GM12878 (cell line): ENCODE measurements at regions not wholly inside any gene's neighbourhood (a gene's known extent, or its start where the extent isn't known, plus 50 kb on each side); places are given as distances from the start of the nearest gene placed in this dataset.

Experiments used
- ATAC-seq: fragments of 200-7000 bp; cut with Tn5 transposase; 3 replicates; pipeline ENCODE4 v1.9.1; 2020; ENCODE audit warnings: mild to moderate bottlenecking, moderate library complexity
- BruUV-seq: library from RNA; stranded (reverse); fragments of 400-500 nt; replicated peaks from 2 replicates; lab custom pipeline; 2021; lab: Mats Ljungman, UMichigan
- CTCF ChIA-PET: fragments of 300-600 bp; sonication (Branson Sonifier 250); formaldehyde crosslinking; extraction: SDS; loops from one replicate; lab custom pipeline; 2021; ENCODE audit warnings: inconsistent platforms; lab: Yijun Ruan, JAX
- POLR2A ChIA-PET: fragments of 350-600 bp; formaldehyde crosslinking; extraction: SDS; loops from one replicate; lab custom pipeline; 2021; ENCODE audit warnings: inconsistent platforms; lab: Charles Lee
- RAD21 ChIA-PET: fragments of 300-600 bp; sonication (Branson Sonifier 250); formaldehyde crosslinking; loops from one replicate; lab custom pipeline; 2023; ENCODE audit warnings: antibody characterized with exemption; ENCODE audit not compliant: unreplicated experiment; lab: Charles Lee
- SMC1A ChIA-PET: fragments of 300-600 bp; sonication (Branson Sonifier 250); formaldehyde crosslinking; loops from one replicate; lab custom pipeline; 2023; ENCODE audit not compliant: unreplicated experiment, uncharacterized antibody; lab: Charles Lee
- DNase-seq: peaks from one replicate; pipeline ENCODE4 v3.0.0-alpha.2; 2011; ENCODE audit warnings: low read depth, low spot score
- FAIRE-seq: peaks from 3 replicates; lab custom pipeline; 2011; peaks lifted over from hg19 to GRCh38; lab: Jason Lieb, UNC
- H2AFZ ChIP-seq: 2 replicates; pipeline ENCODE4 v1.6.0; 2011; ENCODE audit warnings: low read depth, low read length, control low read depth; ENCODE audit not compliant: control insufficient read depth
- H3K27ac ChIP-seq: 2 replicates; pipeline ENCODE4 v1.5.1; 2011; ENCODE audit warnings: control low read depth; ENCODE audit not compliant: control insufficient read depth, insufficient read depth
- H3K27me3 ChIP-seq, 2 experiments: replicated peaks in 1 of 2; 2 replicates each; pipeline versions ENCODE4 v1.6.0 to v1.6.1; 2011; ENCODE audit warnings: low read length in 1 of 2; ENCODE audit not compliant: control insufficient read depth in 2 of 2, insufficient read depth in 2 of 2
- H3K36me3 ChIP-seq, 2 experiments: 2 replicates each; pipeline ENCODE4 v1.5.1; 2011; ENCODE audit warnings: low read length in 1 of 2; ENCODE audit not compliant: control insufficient read depth in 2 of 2, insufficient read depth in 2 of 2
- H3K4me1 ChIP-seq: 2 replicates; pipeline ENCODE4 v1.6.1; 2011; ENCODE audit warnings: mild to moderate bottlenecking, low read length, moderate library complexity, mixed read lengths; ENCODE audit not compliant: control insufficient read depth, insufficient read depth
- H3K4me2 ChIP-seq: 2 replicates; pipeline ENCODE4 v1.6.0; 2011; ENCODE audit warnings: control low read depth; ENCODE audit not compliant: control insufficient read depth, insufficient read depth
- H3K4me3 ChIP-seq: fragments of 200-600 bp; sonication (generic); 2 replicates; pipeline ENCODE4 v1.5.1; 2016
- H3K79me2 ChIP-seq: 2 replicates; pipeline ENCODE4 v1.6.0; 2011; ENCODE audit warnings: low read length; ENCODE audit not compliant: control insufficient read depth, insufficient read depth
- H3K9ac ChIP-seq: 2 replicates; pipeline ENCODE4 v1.8.0; 2011; ENCODE audit warnings: low read length, control low read depth, mixed read lengths; ENCODE audit not compliant: control insufficient read depth, insufficient read depth
- H3K9me3 ChIP-seq: replicated peaks from 3 replicates; pipeline ENCODE4 v1.5.1; 2011; ENCODE audit warnings: mild to moderate bottlenecking, low read length; ENCODE audit not compliant: control insufficient read depth, insufficient read depth
- H4K20me1 ChIP-seq: 2 replicates; pipeline ENCODE4 v1.6.0; 2011; ENCODE audit not compliant: control insufficient read depth, insufficient read depth
- NFIC ChIP-seq: IDR thresholded peaks from 2 replicates; pipeline ENCODE4 v1.6.1; 2012; ENCODE audit warnings: low read depth, mild to moderate bottlenecking, inconsistent platforms, low read length, moderate library complexity
- NR2F1 ChIP-seq: fragments of 450-650 bp; conservative IDR thresholded peaks from 2 replicates; pipeline ENCODE4 v1.6.1; 2017; ENCODE audit warnings: mild to moderate bottlenecking
- SMC3 ChIP-seq: IDR thresholded peaks from 2 replicates; pipeline ENCODE4 v1.6.1; 2011; ENCODE audit warnings: low read length, improper control_type of control experiment, borderline replicate concordance
- TAF1 ChIP-seq: IDR thresholded peaks from 2 replicates; pipeline ENCODE4 v1.6.1; 2011; ENCODE audit warnings: mild to moderate bottlenecking, low read depth, low read length, borderline replicate concordance
- in situ Hi-C: fragments of 300-500 bp; cut with MboI; formaldehyde crosslinking; loops from 9 replicates; pipeline ENCODE4 v1.14.3; 2018; ENCODE audit warnings: mixed read lengths
- intact Hi-C: fragments of 100-400 bp; cut with micrococcal nuclease; formaldehyde crosslinking; loops from one replicate; pipeline ENCODE4 v1.14.2; 2022; ENCODE audit not compliant: unreplicated experiment
- TF ChIP-seq, protein P1 (sequence below): IDR thresholded peaks from 2 replicates; pipeline ENCODE4 v1.6.1; 2012; ENCODE audit warnings: improper control_type of control experiment, low read depth, low read length; ENCODE audit not compliant: insufficient replicate concordance
- TF ChIP-seq, protein P2 (sequence below), 3 experiments: IDR thresholded peaks in 2 of 3; conservative IDR thresholded peaks in 1 of 3; 2 replicates each; pipeline ENCODE4 v1.5.1; 2011; ENCODE audit warnings: low read depth in 3 of 3, low read length in 3 of 3, mild to moderate bottlenecking in 3 of 3, control low read depth in 2 of 3, moderate library complexity in 2 of 3, inconsistent platforms in 1 of 3, mixed read lengths in 1 of 3; ENCODE audit not compliant: control insufficient read depth in 2 of 3, insufficient read depth in 1 of 3; ENCODE audit errors: extremely low read depth in 1 of 3

DNA sequence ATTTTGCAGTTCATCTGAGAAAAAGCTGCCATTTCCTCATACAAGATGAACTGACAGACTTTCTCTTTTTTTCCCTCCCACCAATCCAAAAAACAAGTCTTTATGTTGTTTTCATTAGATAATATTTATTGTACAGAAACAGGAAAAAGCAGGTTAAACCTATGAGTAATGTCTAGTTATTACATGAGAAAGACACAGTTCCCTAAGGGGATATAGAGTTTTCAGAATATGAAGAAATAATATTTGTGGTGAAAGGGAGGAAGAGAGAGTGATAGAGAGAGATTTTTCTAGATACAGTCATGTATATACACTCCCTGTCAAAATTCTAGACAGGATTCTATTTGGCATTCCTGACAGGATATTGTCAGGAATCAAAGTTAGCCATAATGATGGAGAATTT lies 392.4 kb downstream of the BMP2 start (continued):
- TF ChIP-seq, protein P1, sequence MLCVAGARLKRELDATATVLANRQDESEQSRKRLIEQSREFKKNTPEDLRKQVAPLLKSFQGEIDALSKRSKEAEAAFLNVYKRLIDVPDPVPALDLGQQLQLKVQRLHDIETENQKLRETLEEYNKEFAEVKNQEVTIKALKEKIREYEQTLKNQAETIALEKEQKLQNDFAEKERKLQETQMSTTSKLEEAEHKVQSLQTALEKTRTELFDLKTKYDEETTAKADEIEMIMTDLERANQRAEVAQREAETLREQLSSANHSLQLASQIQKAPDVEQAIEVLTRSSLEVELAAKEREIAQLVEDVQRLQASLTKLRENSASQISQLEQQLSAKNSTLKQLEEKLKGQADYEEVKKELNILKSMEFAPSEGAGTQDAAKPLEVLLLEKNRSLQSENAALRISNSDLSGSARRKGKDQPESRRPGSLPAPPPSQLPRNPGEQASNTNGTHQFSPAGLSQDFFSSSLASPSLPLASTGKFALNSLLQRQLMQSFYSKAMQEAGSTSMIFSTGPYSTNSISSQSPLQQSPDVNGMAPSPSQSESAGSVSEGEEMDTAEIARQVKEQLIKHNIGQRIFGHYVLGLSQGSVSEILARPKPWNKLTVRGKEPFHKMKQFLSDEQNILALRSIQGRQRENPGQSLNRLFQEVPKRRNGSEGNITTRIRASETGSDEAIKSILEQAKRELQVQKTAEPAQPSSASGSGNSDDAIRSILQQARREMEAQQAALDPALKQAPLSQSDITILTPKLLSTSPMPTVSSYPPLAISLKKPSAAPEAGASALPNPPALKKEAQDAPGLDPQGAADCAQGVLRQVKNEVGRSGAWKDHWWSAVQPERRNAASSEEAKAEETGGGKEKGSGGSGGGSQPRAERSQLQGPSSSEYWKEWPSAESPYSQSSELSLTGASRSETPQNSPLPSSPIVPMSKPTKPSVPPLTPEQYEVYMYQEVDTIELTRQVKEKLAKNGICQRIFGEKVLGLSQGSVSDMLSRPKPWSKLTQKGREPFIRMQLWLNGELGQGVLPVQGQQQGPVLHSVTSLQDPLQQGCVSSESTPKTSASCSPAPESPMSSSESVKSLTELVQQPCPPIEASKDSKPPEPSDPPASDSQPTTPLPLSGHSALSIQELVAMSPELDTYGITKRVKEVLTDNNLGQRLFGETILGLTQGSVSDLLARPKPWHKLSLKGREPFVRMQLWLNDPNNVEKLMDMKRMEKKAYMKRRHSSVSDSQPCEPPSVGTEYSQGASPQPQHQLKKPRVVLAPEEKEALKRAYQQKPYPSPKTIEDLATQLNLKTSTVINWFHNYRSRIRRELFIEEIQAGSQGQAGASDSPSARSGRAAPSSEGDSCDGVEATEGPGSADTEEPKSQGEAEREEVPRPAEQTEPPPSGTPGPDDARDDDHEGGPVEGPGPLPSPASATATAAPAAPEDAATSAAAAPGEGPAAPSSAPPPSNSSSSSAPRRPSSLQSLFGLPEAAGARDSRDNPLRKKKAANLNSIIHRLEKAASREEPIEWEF: no peak
- TF ChIP-seq NFIC (no peak), NR2F1 (no peak)
- TF ChIP-seq, all 136 proteins: peak for 0

DNA sequence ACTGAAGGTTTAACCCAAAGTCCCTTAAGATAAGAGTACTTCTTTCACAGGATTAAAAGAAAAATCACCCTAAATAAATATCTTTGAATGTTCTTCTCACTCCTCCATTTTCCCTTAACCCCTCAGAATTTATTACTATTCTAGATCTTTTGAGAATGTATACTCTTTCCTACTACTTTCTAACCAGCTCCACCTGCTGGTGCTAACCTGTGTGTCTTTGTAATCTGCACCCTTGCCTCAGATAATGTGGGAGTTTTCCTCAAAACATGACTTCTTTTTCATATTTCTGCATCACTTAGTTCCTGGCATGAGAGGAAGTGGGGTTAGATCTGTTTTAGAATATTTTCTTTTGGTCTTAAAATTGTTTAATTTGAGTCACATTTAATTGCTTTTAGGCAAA lies 394.2 kb downstream of the BMP2 start:
- BruUV-seq: no TSS peak
- H2AFZ ChIP-seq: no peak overlapping the region
- ChIA-PET RAD21 (interaction anchor here (0.8 to 1.7 kb wide), 6 partner anchors 46 to 396 kb away, joined by 3 to 6 read pairs (median 3); no protein-coding TSS in a partner anchor), POLR2A (no interaction called here), CTCF (interaction anchor here (0.6 to 2.1 kb wide), 12 partner anchors 9 to 1217 kb away, joined by 3 to 11 read pairs (median 4); no protein-coding TSS in a partner anchor), SMC1A (interaction anchor here (0.7 to 1.5 kb wide), 9 partner anchors 12 to 1225 kb away, joined by 3 to 5 read pairs (median 3); no protein-coding TSS in a partner anchor)
- FAIRE-seq (no peak), DNase-seq (no peak), ATAC-seq (peak; percentile 75)
- H3K27ac ChIP-seq: no peak overlapping the region
- no peaks in the 10 kb centered on the region for H3K27me3 ChIP-seq
- no peaks in the 10 kb centered on the region for H3K4me1 ChIP-seq
- no peak overlapping the region for H3K9ac ChIP-seq
- in situ Hi-C loops: no loop called here
- no peak overlapping the region for H3K4me2 ChIP-seq
- no peaks in the 10 kb centered on the region for H4K20me1 ChIP-seq
- intact Hi-C loops: no loop called here
- no peak overlapping the region for H3K4me3 ChIP-seq
- TF ChIP-seq, protein P2, sequence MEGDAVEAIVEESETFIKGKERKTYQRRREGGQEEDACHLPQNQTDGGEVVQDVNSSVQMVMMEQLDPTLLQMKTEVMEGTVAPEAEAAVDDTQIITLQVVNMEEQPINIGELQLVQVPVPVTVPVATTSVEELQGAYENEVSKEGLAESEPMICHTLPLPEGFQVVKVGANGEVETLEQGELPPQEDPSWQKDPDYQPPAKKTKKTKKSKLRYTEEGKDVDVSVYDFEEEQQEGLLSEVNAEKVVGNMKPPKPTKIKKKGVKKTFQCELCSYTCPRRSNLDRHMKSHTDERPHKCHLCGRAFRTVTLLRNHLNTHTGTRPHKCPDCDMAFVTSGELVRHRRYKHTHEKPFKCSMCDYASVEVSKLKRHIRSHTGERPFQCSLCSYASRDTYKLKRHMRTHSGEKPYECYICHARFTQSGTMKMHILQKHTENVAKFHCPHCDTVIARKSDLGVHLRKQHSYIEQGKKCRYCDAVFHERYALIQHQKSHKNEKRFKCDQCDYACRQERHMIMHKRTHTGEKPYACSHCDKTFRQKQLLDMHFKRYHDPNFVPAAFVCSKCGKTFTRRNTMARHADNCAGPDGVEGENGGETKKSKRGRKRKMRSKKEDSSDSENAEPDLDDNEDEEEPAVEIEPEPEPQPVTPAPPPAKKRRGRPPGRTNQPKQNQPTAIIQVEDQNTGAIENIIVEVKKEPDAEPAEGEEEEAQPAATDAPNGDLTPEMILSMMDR (IDR thresholded peaks at IDR 0.05 in 2 of 3, conservative IDR thresholded peaks at IDR 0.05 in 1 of 3; ENCODE audit: control insufficient read depth in 2 of 3, extremely low read depth in 1 of 3, insufficient read depth in 1 of 3, low read depth in 3 of 3, low read length in 3 of 3): peak in 2 of 3 experiments; percentile 29 to 45; a peak in 3 of 6 replicates
- TF ChIP-seq TAF1 (no peak), SMC3 (peak; percentile 38; the same call in 1 of the 2 replicates)
- H3K36me3 ChIP-seq: no peaks in the 10 kb centered on the region
- no peaks in the 10 kb centered on the region for H3K9me3 ChIP-seq
- no peaks in the 10 kb centered on the region for H3K79me2 ChIP-seq
